Left kidney (tissue), 1 donor: ENCODE measurements at regions not wholly inside any gene's neighbourhood (a gene's known extent, or its start where the extent isn't known, plus 50 kb on each side); places are given as distances from the start of the nearest gene placed in this dataset.

ENCODE experiments used
- DNase-seq: peaks from one replicate; pipeline ENCODE4 v3.0.0-alpha.2; 2013

- DNase-seq: no peak
Measured at GRCh38 chr12:4858386-4858785, 51.3 kb upstream of the KCNA1 start.

- DNase-seq: no peak
Measured at GRCh38 chr12:4859478-4860210, 50.1 kb upstream of the KCNA1 start.
